HepG2 (cell line): ENCODE measurements at regions not wholly inside any gene's neighbourhood (a gene's known extent, or its start where the extent isn't known, plus 50 kb on each side); places are given as distances from the start of the nearest gene placed in this dataset.
A peak's percentile ranks its signal among the peaks of the same experiment; 100 is the strongest.

Experiments
- IKZF4 ChIP-seq: sonication (generic); formaldehyde crosslinking; IDR thresholded peaks from 2 replicates; pipeline ENCODE4 v1.5.1; 2020; ENCODE audit warnings: borderline replicate concordance, mild to moderate bottlenecking, low read depth, missing genetic modification reagents; ENCODE audit errors: not compliant biosample characterization
- MYC ChIP-seq: sonication (generic); formaldehyde crosslinking; IDR thresholded peaks from 2 replicates; pipeline ENCODE4 v1.9.0; 2021; ENCODE audit warnings: missing genetic modification reagents, borderline replicate concordance
- NONO ChIP-seq, 2 experiments: fragments of 450-650 bp in 1 of 2; sonication (generic) in 1 of 2; formaldehyde crosslinking in 1 of 2; IDR thresholded peaks in 1 of 2; conservative IDR thresholded peaks in 1 of 2; 2 replicates each; pipeline versions ENCODE4 v1.6.1 to v1.8.0; 2017 to 2022; ENCODE audit warnings: mild to moderate bottlenecking in 1 of 2, missing genetic modification reagents in 1 of 2, moderate library complexity in 1 of 2
- ZFP36L1 ChIP-seq: sonication (generic); formaldehyde crosslinking; IDR thresholded peaks from 2 replicates; pipeline ENCODE4 v1.8.0; 2022; ENCODE audit warnings: mild to moderate bottlenecking, missing genetic modification reagents, moderate library complexity
- ZNF329 ChIP-seq: sonication (generic); formaldehyde crosslinking; IDR thresholded peaks from 2 replicates; pipeline ENCODE4 v1.9.0; 2021; ENCODE audit warnings: low read depth, mild to moderate bottlenecking, missing genetic modification reagents
- TF ChIP-seq, protein P1 (sequence below): sonication (generic); formaldehyde crosslinking; IDR thresholded peaks from 2 replicates; pipeline ENCODE4 v1.8.1; 2022; ENCODE audit warnings: mild to moderate bottlenecking, missing genetic modification reagents
- TF ChIP-seq, protein P2 (sequence below): sonication (generic); formaldehyde crosslinking; IDR thresholded peaks from 2 replicates; pipeline ENCODE4 v1.4.0; 2020; ENCODE audit warnings: missing genetic modification reagents
- TF ChIP-seq, protein P3 (sequence below): sonication (generic); formaldehyde crosslinking; IDR thresholded peaks from 2 replicates; pipeline ENCODE4 v1.8.1; 2023; ENCODE audit warnings: missing genetic modification reagents, mild to moderate bottlenecking, borderline replicate concordance
- TF ChIP-seq, protein P4 (sequence below): sonication (generic); formaldehyde crosslinking; IDR thresholded peaks from 2 replicates; pipeline ENCODE4 v1.9.0; 2021; ENCODE audit warnings: mild to moderate bottlenecking, missing genetic modification reagents
- TF ChIP-seq, protein P5 (sequence below): sonication (generic); formaldehyde crosslinking; IDR thresholded peaks from 2 replicates; pipeline ENCODE4 v1.5.0; 2020; ENCODE audit warnings: mild to moderate bottlenecking, missing genetic modification reagents

DNA sequence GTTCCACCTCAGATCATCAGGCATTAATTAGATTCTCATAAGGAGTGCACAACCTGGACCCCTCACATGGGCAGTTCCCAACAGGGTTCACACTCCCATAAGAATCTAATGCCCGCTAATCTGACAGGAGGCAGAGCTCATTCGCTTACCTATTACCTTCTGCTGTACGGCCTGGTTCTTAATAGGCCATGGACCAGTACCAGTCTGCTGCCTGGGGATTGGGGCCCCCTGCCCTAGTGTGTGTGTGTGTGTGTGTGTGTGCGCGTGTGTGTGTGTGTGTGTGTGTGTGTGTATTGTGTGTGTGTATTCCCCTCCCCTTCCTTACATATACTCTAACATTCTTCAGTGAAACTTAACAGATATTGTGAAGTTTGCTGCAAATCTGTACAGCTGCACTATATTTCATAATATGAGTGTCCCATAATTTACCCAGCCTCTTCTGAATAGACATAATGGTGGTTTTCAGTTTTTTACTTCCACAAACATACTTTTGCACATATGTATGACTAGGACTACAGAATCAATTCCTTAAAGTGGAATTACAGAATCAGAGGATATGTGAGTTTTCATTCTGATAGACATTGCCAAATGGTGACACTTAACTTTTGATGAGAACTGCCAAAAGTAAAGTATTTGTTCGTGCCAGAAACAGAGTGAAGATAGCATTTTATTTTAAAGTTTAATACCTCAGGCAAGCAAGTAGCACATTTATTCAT, 205.2 kb upstream of the EEA1 start (continued):
- TF ChIP-seq, protein P1, sequence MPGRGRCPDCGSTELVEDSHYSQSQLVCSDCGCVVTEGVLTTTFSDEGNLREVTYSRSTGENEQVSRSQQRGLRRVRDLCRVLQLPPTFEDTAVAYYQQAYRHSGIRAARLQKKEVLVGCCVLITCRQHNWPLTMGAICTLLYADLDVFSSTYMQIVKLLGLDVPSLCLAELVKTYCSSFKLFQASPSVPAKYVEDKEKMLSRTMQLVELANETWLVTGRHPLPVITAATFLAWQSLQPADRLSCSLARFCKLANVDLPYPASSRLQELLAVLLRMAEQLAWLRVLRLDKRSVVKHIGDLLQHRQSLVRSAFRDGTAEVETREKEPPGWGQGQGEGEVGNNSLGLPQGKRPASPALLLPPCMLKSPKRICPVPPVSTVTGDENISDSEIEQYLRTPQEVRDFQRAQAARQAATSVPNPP (CRISPR knock-in tag): no peak
- TF ChIP-seq IKZF4 (no peak), NONO (IDR thresholded peaks at IDR 0.05) (no peak), NONO (CRISPR knock-in tag; conservative IDR thresholded peaks at IDR 0.05) (0 out of 2 replicates have a peak, but pooled peaks have one; percentile 16), MYC (CRISPR knock-in tag) (no peak), ZFP36L1 (CRISPR knock-in tag) (0 out of 2 replicates have a peak, but pooled peaks have one; percentile 2), ZNF329 (CRISPR knock-in tag) (0 out of 2 replicates have a peak, but pooled peaks have one; percentile 14)
- TF ChIP-seq, protein P2, sequence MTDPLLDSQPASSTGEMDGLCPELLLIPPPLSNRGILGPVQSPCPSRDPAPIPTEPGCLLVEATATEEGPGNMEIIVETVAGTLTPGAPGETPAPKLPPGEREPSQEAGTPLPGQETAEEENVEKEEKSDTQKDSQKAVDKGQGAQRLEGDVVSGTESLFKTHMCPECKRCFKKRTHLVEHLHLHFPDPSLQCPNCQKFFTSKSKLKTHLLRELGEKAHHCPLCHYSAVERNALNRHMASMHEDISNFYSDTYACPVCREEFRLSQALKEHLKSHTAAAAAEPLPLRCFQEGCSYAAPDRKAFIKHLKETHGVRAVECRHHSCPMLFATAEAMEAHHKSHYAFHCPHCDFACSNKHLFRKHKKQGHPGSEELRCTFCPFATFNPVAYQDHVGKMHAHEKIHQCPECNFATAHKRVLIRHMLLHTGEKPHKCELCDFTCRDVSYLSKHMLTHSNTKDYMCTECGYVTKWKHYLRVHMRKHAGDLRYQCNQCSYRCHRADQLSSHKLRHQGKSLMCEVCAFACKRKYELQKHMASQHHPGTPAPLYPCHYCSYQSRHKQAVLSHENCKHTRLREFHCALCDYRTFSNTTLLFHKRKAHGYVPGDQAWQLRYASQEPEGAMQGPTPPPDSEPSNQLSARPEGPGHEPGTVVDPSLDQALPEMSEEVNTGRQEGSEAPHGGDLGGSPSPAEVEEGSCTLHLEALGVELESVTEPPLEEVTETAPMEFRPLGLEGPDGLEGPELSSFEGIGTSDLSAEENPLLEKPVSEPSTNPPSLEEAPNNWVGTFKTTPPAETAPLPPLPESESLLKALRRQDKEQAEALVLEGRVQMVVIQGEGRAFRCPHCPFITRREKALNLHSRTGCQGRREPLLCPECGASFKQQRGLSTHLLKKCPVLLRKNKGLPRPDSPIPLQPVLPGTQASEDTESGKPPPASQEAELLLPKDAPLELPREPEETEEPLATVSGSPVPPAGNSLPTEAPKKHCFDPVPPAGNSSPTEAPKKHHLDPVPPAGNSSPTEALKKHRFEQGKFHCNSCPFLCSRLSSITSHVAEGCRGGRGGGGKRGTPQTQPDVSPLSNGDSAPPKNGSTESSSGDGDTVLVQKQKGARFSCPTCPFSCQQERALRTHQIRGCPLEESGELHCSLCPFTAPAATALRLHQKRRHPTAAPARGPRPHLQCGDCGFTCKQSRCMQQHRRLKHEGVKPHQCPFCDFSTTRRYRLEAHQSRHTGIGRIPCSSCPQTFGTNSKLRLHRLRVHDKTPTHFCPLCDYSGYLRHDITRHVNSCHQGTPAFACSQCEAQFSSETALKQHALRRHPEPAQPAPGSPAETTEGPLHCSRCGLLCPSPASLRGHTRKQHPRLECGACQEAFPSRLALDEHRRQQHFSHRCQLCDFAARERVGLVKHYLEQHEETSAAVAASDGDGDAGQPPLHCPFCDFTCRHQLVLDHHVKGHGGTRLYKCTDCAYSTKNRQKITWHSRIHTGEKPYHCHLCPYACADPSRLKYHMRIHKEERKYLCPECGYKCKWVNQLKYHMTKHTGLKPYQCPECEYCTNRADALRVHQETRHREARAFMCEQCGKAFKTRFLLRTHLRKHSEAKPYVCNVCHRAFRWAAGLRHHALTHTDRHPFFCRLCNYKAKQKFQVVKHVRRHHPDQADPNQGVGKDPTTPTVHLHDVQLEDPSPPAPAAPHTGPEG (CRISPR knock-in tag): no peak
- TF ChIP-seq, protein P3, sequence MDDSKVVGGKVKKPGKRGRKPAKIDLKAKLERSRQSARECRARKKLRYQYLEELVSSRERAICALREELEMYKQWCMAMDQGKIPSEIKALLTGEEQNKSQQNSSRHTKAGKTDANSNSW (CRISPR knock-in tag): 0 out of 2 replicates have a peak, but pooled peaks have one; percentile 37
- TF ChIP-seq, protein P4, sequence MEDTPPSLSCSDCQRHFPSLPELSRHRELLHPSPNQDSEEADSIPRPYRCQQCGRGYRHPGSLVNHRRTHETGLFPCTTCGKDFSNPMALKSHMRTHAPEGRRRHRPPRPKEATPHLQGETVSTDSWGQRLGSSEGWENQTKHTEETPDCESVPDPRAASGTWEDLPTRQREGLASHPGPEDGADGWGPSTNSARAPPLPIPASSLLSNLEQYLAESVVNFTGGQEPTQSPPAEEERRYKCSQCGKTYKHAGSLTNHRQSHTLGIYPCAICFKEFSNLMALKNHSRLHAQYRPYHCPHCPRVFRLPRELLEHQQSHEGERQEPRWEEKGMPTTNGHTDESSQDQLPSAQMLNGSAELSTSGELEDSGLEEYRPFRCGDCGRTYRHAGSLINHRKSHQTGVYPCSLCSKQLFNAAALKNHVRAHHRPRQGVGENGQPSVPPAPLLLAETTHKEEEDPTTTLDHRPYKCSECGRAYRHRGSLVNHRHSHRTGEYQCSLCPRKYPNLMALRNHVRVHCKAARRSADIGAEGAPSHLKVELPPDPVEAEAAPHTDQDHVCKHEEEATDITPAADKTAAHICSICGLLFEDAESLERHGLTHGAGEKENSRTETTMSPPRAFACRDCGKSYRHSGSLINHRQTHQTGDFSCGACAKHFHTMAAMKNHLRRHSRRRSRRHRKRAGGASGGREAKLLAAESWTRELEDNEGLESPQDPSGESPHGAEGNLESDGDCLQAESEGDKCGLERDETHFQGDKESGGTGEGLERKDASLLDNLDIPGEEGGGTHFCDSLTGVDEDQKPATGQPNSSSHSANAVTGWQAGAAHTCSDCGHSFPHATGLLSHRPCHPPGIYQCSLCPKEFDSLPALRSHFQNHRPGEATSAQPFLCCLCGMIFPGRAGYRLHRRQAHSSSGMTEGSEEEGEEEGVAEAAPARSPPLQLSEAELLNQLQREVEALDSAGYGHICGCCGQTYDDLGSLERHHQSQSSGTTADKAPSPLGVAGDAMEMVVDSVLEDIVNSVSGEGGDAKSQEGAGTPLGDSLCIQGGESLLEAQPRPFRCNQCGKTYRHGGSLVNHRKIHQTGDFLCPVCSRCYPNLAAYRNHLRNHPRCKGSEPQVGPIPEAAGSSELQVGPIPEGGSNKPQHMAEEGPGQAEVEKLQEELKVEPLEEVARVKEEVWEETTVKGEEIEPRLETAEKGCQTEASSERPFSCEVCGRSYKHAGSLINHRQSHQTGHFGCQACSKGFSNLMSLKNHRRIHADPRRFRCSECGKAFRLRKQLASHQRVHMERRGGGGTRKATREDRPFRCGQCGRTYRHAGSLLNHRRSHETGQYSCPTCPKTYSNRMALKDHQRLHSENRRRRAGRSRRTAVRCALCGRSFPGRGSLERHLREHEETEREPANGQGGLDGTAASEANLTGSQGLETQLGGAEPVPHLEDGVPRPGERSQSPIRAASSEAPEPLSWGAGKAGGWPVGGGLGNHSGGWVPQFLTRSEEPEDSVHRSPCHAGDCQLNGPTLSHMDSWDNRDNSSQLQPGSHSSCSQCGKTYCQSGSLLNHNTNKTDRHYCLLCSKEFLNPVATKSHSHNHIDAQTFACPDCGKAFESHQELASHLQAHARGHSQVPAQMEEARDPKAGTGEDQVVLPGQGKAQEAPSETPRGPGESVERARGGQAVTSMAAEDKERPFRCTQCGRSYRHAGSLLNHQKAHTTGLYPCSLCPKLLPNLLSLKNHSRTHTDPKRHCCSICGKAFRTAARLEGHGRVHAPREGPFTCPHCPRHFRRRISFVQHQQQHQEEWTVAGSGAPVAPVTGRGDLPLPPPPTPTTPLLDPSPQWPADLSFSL: peak; percentile 71
- TF ChIP-seq, protein P5, sequence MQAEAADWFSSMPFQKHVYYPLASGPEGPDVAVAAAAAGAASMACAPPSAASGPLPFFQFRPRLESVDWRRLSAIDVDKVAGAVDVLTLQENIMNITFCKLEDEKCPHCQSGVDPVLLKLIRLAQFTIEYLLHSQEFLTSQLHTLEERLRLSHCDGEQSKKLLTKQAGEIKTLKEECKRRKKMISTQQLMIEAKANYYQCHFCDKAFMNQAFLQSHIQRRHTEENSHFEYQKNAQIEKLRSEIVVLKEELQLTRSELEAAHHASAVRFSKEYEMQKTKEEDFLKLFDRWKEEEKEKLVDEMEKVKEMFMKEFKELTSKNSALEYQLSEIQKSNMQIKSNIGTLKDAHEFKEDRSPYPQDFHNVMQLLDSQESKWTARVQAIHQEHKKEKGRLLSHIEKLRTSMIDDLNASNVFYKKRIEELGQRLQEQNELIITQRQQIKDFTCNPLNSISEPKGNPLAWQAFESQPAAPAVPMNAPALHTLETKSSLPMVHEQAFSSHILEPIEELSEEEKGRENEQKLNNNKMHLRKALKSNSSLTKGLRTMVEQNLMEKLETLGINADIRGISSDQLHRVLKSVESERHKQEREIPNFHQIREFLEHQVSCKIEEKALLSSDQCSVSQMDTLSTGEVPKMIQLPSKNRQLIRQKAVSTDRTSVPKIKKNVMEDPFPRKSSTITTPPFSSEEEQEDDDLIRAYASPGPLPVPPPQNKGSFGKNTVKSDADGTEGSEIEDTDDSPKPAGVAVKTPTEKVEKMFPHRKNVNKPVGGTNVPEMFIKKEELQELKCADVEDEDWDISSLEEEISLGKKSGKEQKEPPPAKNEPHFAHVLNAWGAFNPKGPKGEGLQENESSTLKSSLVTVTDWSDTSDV (CRISPR knock-in tag): no peak
